ENCODE measurements at regions not wholly inside any gene's neighbourhood (a gene's known extent, or its start where the extent isn't known, plus 50 kb on each side); places are given as distances from the start of the nearest gene placed in this dataset.

GRCh38 chr5:56647099-56647850, 168.1 kb upstream of the MAP3K1 start:
- TF ChIP-seq POLR2A (IDR thresholded peaks at IDR 0.05; ENCODE audit: low read depth, low read length) (no peak), POLR2AphosphoS5 (IDR thresholded peaks at IDR 0.05; ENCODE audit: low read depth, low read length) (no peak)
